ENCODE measurements at regions not wholly inside any gene's neighbourhood (a gene's known extent, or its start where the extent isn't known, plus 50 kb on each side); places are given as distances from the start of the nearest gene placed in this dataset.

DNA sequence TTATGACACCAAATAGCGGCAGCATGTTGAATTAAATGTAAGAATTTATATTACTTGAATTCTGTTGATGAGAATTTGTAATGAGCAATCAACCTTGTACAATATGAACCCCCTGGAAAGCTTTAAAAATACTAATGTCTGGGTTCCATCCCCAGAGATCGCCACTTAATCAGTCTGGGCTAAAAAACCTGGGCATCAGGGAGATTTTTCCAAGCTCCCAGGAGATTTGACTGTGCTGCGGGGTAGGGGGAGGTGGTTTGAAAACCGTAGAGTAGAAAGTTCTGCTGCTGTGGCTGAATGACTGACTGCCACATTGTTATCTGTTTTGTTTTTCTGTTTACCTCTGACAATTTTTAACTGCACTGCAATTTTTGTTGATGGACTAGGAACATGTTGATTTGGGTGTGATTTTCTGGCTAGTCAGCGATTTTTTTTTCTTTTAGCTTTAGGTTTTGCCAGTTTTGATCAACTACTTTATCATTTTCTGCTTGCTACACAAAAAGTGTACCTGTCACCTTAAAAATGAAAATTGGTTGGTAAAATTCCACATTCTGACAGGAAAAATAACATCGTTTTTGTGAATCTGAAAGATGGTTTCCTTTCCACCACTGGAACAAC is 79.3 kb downstream of the PCTP start:
- Mint-ChIP-seq H3K9me3 (no peaks in the 10 kb centered on the region), H3K4me3 (no peak overlapping the region), H3K4me1 (ENCODE audit: low read depth) (no peaks in the 10 kb centered on the region), H3K36me3 (ENCODE audit: insufficient read depth) (no peaks in the 10 kb centered on the region), H3K27me3 (ENCODE audit: low read depth) (no peaks in the 10 kb centered on the region)
- ATAC-seq (no peak), DNase-seq (no peak)

DNA sequence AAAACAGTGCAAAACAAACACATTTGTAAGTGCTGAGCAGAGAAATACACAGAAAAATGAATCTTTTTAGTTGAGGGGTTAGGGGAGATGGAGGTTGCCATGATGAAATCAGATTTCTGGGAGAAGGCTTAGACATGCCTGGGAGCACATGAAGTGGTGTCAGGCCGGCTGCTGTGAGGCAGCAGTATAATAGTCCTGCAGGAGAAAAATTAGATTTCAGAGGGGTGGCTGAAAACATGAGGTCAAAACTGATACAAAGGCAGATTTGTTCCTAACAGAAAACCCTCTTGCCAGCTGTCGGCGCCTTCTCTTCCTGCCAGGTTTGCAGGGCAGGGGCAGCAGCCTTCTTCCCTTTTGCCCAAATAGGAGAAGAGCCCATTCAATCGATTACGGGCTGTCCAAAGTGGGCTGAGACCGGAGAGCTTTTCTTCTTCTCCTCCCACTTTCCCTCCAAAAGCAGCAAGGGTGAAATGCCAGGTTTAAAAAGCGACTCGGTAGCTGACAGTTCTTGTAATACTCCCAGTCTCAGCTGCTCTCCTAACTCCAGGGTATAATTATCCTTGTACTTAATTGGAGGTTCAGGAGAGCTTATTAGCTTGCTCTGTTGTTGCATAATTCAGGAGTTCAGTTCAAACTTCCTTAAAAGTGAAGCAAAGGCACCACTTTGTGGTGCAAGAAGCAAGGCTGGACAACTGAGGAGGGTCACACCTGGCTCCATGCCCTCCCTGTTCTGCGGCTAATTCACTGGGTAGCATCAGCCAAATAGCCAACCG is 80.0 kb downstream of the PCTP start:
- H3K9me3 Mint-ChIP-seq, result no peaks in the 10 kb centered on the region
- DNase-seq (no peak), ATAC-seq (no peak)
- no peak overlapping the region for H3K4me3 Mint-ChIP-seq
- peaks cover 5% of the 10 kb centered on the region for H3K27me3 Mint-ChIP-seq (ENCODE audit: low read depth)
- no peaks in the 10 kb centered on the region for H3K36me3 Mint-ChIP-seq (ENCODE audit: insufficient read depth)
- no peaks in the 10 kb centered on the region for H3K4me1 Mint-ChIP-seq (ENCODE audit: low read depth)

DNA sequence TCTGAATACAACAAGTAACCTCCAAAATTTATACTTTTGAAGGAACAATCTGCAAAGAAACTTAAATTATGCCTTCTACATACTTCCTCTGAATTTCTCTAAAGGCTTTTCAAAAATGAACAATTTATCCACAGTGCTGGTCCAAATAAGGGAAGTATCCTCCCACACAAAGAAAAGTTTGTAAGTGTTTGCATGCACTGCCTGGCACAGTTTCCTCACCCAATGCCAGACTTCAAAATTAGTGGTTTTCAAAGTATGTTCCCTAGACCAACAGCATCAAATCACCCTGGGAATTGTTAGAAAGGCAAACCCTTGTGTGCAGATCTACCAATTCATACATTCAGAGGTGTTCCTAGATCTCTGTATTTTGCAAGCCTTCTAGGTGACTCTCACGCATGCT is 82.5 kb downstream of the PCTP start:
- no peaks in the 10 kb centered on the region for H3K4me1 Mint-ChIP-seq (ENCODE audit: low read depth)
- H3K36me3 Mint-ChIP-seq (ENCODE audit: insufficient read depth), result no peaks in the 10 kb centered on the region
- peaks cover 7% of the 10 kb centered on the region for H3K27me3 Mint-ChIP-seq (ENCODE audit: low read depth)
- H3K4me3 Mint-ChIP-seq, result no peak overlapping the region
- no peaks in the 10 kb centered on the region for H3K9me3 Mint-ChIP-seq
- DNase-seq, result no peak
- no peak for ATAC-seq

DNA sequence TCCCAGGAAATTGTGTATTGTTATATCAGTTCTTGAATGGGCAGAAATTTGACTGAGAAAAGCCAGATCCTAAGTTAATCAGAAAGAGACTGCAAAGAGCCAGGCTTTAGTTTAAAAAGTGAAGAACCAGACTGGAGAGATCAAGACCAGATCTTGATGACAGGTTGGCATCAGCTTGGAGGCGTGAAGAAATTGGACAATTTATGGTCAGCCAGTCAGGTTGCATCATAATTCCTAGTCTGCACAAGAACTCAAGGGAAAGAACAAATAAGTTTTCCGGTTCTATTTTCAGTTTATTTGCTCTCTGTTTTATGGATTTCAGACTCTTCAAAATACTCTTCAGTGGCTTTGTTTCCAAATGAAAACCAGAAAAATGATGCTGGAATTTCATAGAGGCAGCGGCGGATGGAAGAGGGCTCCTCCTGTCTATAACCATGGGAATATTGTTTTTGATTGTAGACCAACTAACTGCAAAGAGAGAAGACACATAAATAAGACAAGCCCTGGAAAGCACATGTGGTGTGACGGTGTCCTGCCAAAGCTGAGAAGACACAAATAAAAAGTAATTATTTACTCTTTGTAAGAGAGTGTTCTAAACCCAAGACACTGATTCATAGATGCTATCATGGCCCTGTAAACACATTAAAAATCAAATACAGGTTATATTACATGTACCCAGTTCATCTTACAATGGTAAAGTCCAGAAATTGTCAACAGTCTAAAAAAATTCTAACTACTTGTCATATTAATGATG is 91.7 kb downstream of the PCTP start:
- no peaks in the 10 kb centered on the region for H3K36me3 Mint-ChIP-seq (ENCODE audit: insufficient read depth)
- H3K4me3 Mint-ChIP-seq, result no peak overlapping the region
- ATAC-seq (no peak), DNase-seq (no peak)
- H3K27me3 Mint-ChIP-seq (ENCODE audit: low read depth), result peaks cover 15% of the 10 kb centered on the region
- no peaks in the 10 kb centered on the region for H3K9me3 Mint-ChIP-seq
- no peaks in the 10 kb centered on the region for H3K4me1 Mint-ChIP-seq (ENCODE audit: low read depth)

DNA sequence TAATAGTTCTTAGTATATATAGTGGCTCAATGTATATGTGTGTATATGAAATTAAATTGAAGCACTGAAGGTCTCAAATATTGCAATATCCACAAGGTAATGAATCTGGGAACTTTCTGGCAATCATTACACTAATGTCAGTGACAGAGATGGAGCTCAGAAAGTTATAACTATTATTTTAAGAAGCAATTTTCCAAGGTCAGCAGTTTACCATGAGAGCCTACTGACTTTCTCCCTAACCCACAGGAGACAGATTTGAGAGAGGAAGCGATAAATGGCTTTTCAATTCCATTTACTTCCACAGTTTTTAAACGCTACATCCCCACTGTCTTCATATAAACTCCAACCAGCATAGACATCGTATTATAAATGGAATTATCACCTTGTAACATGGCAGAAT is 92.9 kb downstream of the PCTP start:
- Mint-ChIP-seq H3K36me3 (ENCODE audit: insufficient read depth) (no peaks in the 10 kb centered on the region), H3K4me1 (ENCODE audit: low read depth) (no peaks in the 10 kb centered on the region), H3K9me3 (no peaks in the 10 kb centered on the region), H3K4me3 (no peak overlapping the region), H3K27me3 (ENCODE audit: low read depth) (peaks cover 15% of the 10 kb centered on the region)
- no peak for DNase-seq
- no peak for ATAC-seq

DNA sequence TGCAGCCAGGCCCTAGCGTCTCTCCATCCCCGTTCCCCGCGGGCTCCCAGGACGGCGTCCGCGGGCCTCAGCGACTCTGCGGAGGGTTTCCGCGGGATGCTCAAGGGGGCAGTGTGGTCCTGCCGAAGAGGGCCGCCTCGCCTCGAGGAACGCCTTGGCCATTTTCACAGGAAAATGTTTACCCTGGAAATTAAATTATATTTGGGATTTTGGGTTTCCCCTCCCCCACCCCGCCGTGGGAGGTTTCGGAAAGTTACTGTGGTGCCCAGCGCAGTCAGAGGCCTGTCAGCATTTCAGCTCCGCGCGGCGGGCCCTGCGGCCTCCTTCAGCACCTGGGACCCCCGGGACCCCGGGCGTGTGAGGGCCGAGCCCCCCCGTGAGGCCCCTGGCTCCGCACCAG is 94.5 kb downstream of the PCTP start:
- Mint-ChIP-seq H3K36me3 (ENCODE audit: insufficient read depth) (no peaks in the 10 kb centered on the region), H3K9me3 (no peaks in the 10 kb centered on the region), H3K4me1 (ENCODE audit: low read depth) (no peaks in the 10 kb centered on the region), H3K4me3 (no peak overlapping the region), H3K27me3 (ENCODE audit: low read depth) (peaks cover 15% of the 10 kb centered on the region)
- ATAC-seq (peak in 1 of 2 donors; percentile 46), DNase-seq (no peak)

DNA sequence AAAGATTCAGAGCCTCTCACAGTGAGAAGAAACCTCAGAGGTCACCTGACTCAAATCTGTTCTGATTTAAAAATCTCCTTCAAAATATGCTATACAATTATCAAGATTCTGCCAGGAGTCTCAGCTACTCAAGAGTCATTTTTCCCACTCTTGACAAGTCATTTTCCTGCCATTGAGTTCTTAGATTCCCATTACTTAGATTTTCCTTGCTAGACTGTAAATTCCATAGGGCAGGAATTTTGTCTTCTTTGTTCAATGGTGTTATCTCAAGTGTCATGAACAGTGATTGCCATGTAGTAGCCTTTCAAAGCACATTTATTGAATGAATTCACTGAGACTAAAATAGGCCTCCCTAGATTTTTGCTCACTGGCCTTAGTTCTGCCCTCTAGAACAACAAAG is 95.9 kb downstream of the PCTP start:
- DNase-seq (no peak), ATAC-seq (no peak)
- Mint-ChIP-seq H3K4me3 (no peak overlapping the region), H3K36me3 (ENCODE audit: insufficient read depth) (no peaks in the 10 kb centered on the region), H3K9me3 (no peaks in the 10 kb centered on the region), H3K27me3 (ENCODE audit: low read depth) (peaks cover 15% of the 10 kb centered on the region), H3K4me1 (ENCODE audit: low read depth) (no peaks in the 10 kb centered on the region)

DNA sequence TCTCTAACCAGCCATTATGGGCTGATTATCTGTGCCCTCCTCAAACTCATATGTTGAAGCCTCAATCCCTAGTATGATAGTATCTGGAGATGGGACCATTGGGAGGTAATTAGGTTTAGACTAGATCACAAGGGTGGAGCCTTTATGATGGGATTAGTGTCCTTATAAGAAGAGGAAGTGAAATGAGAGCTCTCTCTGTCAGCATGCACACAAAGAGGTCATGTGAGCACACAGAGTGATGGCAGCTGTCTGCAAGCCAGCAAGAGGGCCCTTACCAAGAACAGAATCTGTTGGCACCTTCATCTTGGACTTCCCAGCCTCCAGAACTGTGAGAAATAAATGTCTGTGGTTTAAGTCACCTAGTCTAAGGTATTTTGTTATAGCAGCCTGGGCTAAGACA is 101.9 kb downstream of the PCTP start:
- DNase-seq, result no peak
- ATAC-seq, result no peak
- Mint-ChIP-seq H3K9me3 (no peaks in the 10 kb centered on the region), H3K4me3 (no peak overlapping the region), H3K27me3 (ENCODE audit: low read depth) (no peaks in the 10 kb centered on the region), H3K4me1 (ENCODE audit: low read depth) (no peaks in the 10 kb centered on the region), H3K36me3 (ENCODE audit: insufficient read depth) (no peaks in the 10 kb centered on the region)

DNA sequence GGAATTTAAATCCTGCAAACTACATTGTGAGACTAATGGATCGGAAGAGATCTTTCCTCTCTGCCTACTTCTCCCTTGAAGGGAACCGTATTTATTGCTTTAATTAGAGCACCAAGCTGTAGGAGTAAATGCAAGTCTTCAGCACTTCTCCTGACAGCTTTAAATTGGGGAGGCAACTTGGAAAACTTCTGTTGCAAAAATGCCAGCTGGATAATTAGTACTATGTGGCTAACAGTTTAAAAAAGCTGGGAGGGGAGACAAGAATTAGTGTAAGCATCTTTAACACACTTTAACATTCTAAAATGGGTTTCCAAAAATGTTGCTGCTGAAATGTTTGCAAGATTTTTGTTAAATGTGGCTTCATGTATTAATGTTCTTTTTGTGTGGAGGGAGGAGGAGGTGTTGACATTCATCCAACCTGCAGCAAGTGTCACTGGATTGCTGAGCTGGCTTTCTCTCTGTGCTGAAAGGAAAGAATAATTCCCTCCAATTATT is 108.5 kb downstream of the PCTP start:
- Mint-ChIP-seq H3K36me3 (ENCODE audit: insufficient read depth) (no peaks in the 10 kb centered on the region), H3K9me3 (no peaks in the 10 kb centered on the region), H3K4me1 (ENCODE audit: low read depth) (no peaks in the 10 kb centered on the region), H3K27me3 (ENCODE audit: low read depth) (peaks cover 6% of the 10 kb centered on the region), H3K4me3 (no peak overlapping the region)
- DNase-seq (no peak), ATAC-seq (no peak)

DNA sequence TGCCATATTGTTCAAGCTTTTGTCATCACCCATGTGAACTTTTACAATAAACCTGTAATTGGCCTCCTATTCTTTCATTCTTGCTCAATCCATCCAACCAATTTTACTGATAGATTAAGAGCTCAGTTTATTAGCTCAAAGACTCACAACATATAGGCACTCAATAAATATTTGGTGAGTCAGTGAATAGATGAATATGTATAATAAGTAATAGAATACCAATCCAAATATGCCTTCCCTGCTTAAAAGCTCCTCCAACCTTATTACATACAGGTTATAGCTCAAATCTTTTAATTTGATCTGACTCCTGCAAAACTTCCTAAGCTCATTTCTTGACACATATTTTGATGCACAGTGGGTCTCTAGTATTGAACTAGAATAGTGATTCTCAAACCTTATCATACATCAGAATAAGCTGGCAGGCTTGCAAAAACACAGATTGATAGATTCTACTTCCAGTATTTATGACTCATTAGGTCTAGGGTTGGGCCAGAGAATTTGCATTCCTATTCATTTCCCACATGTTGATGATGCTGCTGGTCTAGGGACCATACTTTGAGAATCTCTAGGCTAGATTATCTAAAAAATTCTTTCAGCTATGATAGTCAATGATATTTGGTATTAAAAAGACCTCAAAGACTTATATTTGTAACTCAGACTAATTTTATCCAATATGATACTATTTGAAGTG is 114.4 kb downstream of the PCTP start:
- no peak for DNase-seq
- H3K4me1 Mint-ChIP-seq (ENCODE audit: low read depth), result no peaks in the 10 kb centered on the region
- H3K36me3 Mint-ChIP-seq (ENCODE audit: insufficient read depth), result no peaks in the 10 kb centered on the region
- H3K4me3 Mint-ChIP-seq, result no peak overlapping the region
- peaks cover 4% of the 10 kb centered on the region for H3K27me3 Mint-ChIP-seq (ENCODE audit: low read depth)
- no peaks in the 10 kb centered on the region for H3K9me3 Mint-ChIP-seq
- no peak for ATAC-seq

DNA sequence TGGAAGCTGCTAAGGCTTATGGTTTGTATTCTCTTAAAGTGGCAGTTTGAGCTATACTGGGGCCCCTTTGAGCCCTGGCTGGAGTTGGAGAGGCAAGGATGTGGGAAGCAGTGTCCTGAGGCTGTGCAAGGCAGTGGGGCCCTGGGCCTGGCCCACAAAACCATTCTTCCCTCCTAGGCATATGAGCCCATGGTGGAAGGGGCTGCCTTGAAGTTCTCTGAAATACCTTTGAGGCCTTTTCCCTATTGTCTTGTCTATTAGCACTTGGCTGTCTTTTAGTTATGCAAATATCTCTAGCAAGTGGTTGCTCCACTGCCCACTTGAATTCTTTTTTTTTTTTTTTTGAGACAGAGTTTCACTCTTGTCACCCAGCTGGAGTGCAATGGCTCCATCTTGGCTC is 119.2 kb downstream of the PCTP start:
- Mint-ChIP-seq H3K36me3 (ENCODE audit: insufficient read depth) (no peaks in the 10 kb centered on the region), H3K9me3 (no peaks in the 10 kb centered on the region), H3K4me1 (ENCODE audit: low read depth) (no peaks in the 10 kb centered on the region), H3K4me3 (no peak overlapping the region), H3K27me3 (ENCODE audit: low read depth) (no peaks in the 10 kb centered on the region)
- no peak for ATAC-seq
- no peak for DNase-seq

DNA sequence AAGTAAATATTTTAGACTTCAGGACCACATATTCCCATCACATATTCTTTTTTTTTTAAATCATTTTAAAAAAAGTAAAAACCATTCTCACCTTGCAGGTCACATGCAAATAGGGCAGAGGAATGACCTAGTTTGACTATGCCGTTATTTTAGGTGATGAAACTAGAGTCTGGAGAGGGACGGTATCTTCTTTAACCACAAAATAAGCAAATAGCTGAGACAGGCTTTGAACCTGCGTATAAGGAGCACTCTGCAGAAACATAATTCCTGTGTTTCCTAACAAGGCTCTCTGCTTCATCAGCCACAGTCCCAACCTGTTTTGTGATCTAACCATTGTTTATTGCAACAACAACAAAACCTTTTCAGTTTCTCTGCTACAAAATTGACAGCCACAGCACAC is 121.5 kb downstream of the PCTP start:
- H3K9me3 Mint-ChIP-seq, result no peaks in the 10 kb centered on the region
- H3K4me1 Mint-ChIP-seq (ENCODE audit: low read depth), result no peaks in the 10 kb centered on the region
- no peak overlapping the region for H3K4me3 Mint-ChIP-seq
- peaks cover 13% of the 10 kb centered on the region for H3K27me3 Mint-ChIP-seq (ENCODE audit: low read depth)
- no peaks in the 10 kb centered on the region for H3K36me3 Mint-ChIP-seq (ENCODE audit: insufficient read depth)
- no peak for ATAC-seq
- no peak for DNase-seq

DNA sequence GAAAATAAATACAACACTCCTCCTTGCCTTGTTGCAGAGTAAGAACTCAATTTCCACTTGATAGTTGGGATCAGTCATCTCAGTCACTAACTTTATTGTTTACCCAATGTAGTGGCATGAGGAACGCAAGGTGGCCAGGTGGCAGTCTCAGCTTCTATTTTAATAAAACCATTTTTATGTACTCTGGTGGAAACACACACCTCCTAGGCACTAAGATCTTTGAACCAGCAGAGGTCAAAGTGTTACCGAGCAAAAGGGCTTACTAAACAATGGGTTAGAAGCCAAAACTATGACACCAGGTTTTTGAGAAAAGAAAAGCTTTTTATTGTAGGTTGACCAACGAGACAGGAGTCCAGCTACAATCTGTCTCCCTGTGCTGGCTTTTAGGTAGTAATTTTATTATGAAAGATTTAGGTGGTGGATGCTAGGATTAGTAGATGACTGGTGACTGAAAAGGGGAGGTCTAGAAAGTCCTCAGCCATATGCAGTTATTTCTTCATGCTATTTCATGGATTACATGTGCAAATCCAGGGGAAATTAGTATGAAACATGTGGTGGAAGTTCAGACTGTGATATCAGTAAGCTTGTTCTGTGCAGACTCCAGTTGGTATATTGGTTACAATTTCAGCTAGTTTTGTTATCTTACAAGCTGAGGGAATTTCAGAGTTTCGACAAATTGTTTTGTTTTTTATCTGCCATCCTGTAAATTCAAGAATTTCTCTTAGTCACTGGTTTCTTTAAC is 122.3 kb downstream of the PCTP start:
- DNase-seq (no peak), ATAC-seq (no peak)
- H3K9me3 Mint-ChIP-seq, result no peaks in the 10 kb centered on the region
- no peaks in the 10 kb centered on the region for H3K36me3 Mint-ChIP-seq (ENCODE audit: insufficient read depth)
- H3K27me3 Mint-ChIP-seq (ENCODE audit: low read depth), result peaks cover 13% of the 10 kb centered on the region
- no peak overlapping the region for H3K4me3 Mint-ChIP-seq
- no peaks in the 10 kb centered on the region for H3K4me1 Mint-ChIP-seq (ENCODE audit: low read depth)

DNA sequence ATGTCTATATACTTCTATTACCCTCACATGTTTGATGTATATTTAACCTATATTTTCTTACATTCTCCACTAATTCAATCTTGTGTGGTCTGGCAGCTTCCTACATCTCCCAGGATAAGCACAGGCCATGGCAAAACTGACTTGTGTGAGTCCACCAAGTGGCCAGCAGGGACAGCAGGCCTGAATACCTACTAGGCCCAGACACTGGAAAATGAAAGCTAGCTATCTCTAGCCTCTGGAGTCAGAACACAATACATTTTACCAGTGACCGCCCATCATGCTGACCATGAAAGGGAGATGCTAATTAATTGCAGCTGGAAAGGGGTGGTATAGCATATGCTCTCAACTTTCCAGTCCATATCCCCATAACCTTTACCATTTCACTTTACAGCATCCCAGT is 132.3 kb downstream of the PCTP start:
- DNase-seq (no peak), ATAC-seq (no peak)
- Mint-ChIP-seq H3K9me3 (no peaks in the 10 kb centered on the region), H3K36me3 (ENCODE audit: insufficient read depth) (no peaks in the 10 kb centered on the region), H3K4me3 (no peak overlapping the region), H3K4me1 (ENCODE audit: low read depth) (no peaks in the 10 kb centered on the region), H3K27me3 (ENCODE audit: low read depth) (peaks cover 6% of the 10 kb centered on the region)

All from activated T-cell treated with anti-CD3 and anti-CD28 coated beads, Interleukin-2, amount 50 U/mL, for 4 hours (primary cell).